22Rv1 (cell line): ENCODE measurements at regions not wholly inside any gene's neighbourhood (a gene's known extent, or its start where the extent isn't known, plus 50 kb on each side); places are given as distances from the start of the nearest gene placed in this dataset.

Experiments used
- CTCF ChIP-seq: fragments of 450-650 bp; IDR thresholded peaks from 2 replicates; pipeline ENCODE4 v1.5.1; 2017; ENCODE audit warnings: mild to moderate bottlenecking
- ZFX ChIP-seq: fragments of 450-650 bp; IDR thresholded peaks from 2 replicates; pipeline ENCODE4 v1.6.1; 2017; ENCODE audit warnings: antibody characterized with exemption, borderline replicate concordance

GRCh38 chr14:34111505-34111904 is 160.6 kb upstream of the EGLN3 start:
- TF ChIP-seq CTCF (no peak), ZFX (no peak)
